NCI-H345 treated with DMSO at 0.1 percent for 48 hours (cell line): ENCODE measurements at regions not wholly inside any gene's neighbourhood (a gene's known extent, or its start where the extent isn't known, plus 50 kb on each side); places are given as distances from the start of the nearest gene placed in this dataset.

Experiments
- DNase-seq: peaks from one replicate; lab custom pipeline; 2025; ENCODE audit not compliant: unreplicated experiment; lab: John Stamatoyannopoulos, UW

GRCh38 chr1:37308031-37308960 lies 166.1 kb upstream of the ZC3H12A start:
- no peak for DNase-seq

GRCh38 chr1:37309574-37309973 lies 164.8 kb upstream of the ZC3H12A start:
- DNase-seq = no peak

- DNase-seq = no peak
Observed at GRCh38 chr1:37310064-37310463, 164.3 kb upstream of the ZC3H12A start.

- DNase-seq = no peak
Observed at GRCh38 chr1:37315371-37315846, 159.0 kb upstream of the ZC3H12A start.

- peak; percentile 17 for DNase-seq
Observed at GRCh38 chr1:37317870-37318467, 156.4 kb upstream of the ZC3H12A start.

- DNase-seq = no peak
Observed at GRCh38 chr1:37318490-37318889, 155.9 kb upstream of the ZC3H12A start.

- DNase-seq = no peak
Observed at GRCh38 chr1:37319284-37319683, 155.1 kb upstream of the ZC3H12A start.

- DNase-seq = no peak
Observed at GRCh38 chr1:37323486-37324377, 150.6 kb upstream of the ZC3H12A start.

- no peak for DNase-seq
Observed at GRCh38 chr1:37325010-37325409, 149.4 kb upstream of the ZC3H12A start.

- DNase-seq = no peak
Observed at GRCh38 chr1:37325509-37326437, 148.6 kb upstream of the ZC3H12A start.

- DNase-seq = no peak
Observed at GRCh38 chr1:37332126-37332525, 142.3 kb upstream of the ZC3H12A start.

- peak; percentile 69 for DNase-seq
Observed at GRCh38 chr1:37338658-37339057, 135.7 kb upstream of the ZC3H12A start.

- DNase-seq = no peak
Observed at GRCh38 chr1:37342736-37343135, 131.6 kb upstream of the ZC3H12A start.

GRCh38 chr1:37347104-37347649 lies 127.2 kb upstream of the ZC3H12A start:
- DNase-seq = peak; percentile 23

- DNase-seq = peak; percentile 38
Observed at GRCh38 chr1:37353871-37354270, 120.5 kb upstream of the ZC3H12A start.

- DNase-seq = no peak
Observed at GRCh38 chr1:37354876-37355650, 119.3 kb upstream of the ZC3H12A start.

GRCh38 chr1:37358992-37359391 lies 115.4 kb upstream of the ZC3H12A start:
- no peak for DNase-seq

- DNase-seq = peak; percentile 80
Observed at GRCh38 chr1:37360011-37360410, 114.4 kb upstream of the ZC3H12A start.
